Hematopoietic multipotent progenitor cell treated with erythropoietin and hydrocortisone succinate and interleukin-3 and kit ligand, for 4 days (in vitro differentiated cells): ENCODE measurements at regions not wholly inside any gene's neighbourhood (a gene's known extent, or its start where the extent isn't known, plus 50 kb on each side); places are given as distances from the start of the nearest gene placed in this dataset.
"Not testable (repeated sequence)": the region's sequence is repeated elsewhere in the genome, so short reads cannot be mapped to it uniquely, and the experiment has no call there.

ENCODE experiments used
- DNase-seq: peaks from one replicate; pipeline ENCODE4 v3.0.0-alpha.2; 2015

- no peak for DNase-seq
Observed at GRCh38 chr14:27278341-27278740, 680.5 kb upstream of the NOVA1 start.

- DNase-seq, result no peak
Observed at GRCh38 chr14:27305441-27305945, 707.7 kb upstream of the NOVA1 start.

GRCh38 chr14:27312730-27313129 is 714.9 kb upstream of the NOVA1 start:
- DNase-seq, result not testable (repeated sequence)

- DNase-seq, result no peak
Observed at GRCh38 chr14:27314231-27314630, 716.4 kb upstream of the NOVA1 start.

GRCh38 chr14:27315477-27315876 is 717.6 kb upstream of the NOVA1 start:
- DNase-seq, result no peak

GRCh38 chr14:27315947-27316346 is 718.1 kb upstream of the NOVA1 start:
- DNase-seq, result no peak

- no peak for DNase-seq
Observed at GRCh38 chr14:27318774-27319420, 721.1 kb upstream of the NOVA1 start.

GRCh38 chr14:27320261-27320660 is 722.4 kb upstream of the NOVA1 start:
- no peak for DNase-seq

GRCh38 chr14:27327095-27327494 is 729.3 kb upstream of the NOVA1 start:
- DNase-seq, result no peak

- DNase-seq, result no peak
Observed at GRCh38 chr14:27338012-27338411, 740.2 kb upstream of the NOVA1 start.

- DNase-seq, result not testable (repeated sequence)
Observed at GRCh38 chr14:27363036-27363435, 765.2 kb upstream of the NOVA1 start.

- no peak for DNase-seq
Observed at GRCh38 chr14:27366596-27366995, 768.8 kb upstream of the NOVA1 start.

- DNase-seq, result no peak
Observed at GRCh38 chr14:27367345-27367744, 769.5 kb upstream of the NOVA1 start.

GRCh38 chr14:27370074-27370473 is 772.2 kb upstream of the NOVA1 start:
- DNase-seq, result no peak

- DNase-seq, result no peak
Observed at GRCh38 chr14:27370775-27371174, 772.9 kb upstream of the NOVA1 start.

- DNase-seq, result no peak
Observed at GRCh38 chr14:27371209-27371608, 773.4 kb upstream of the NOVA1 start.

- DNase-seq, result no peak
Observed at GRCh38 chr14:27371868-27372267, 774.0 kb upstream of the NOVA1 start.

- no peak for DNase-seq
Observed at GRCh38 chr14:27372771-27373170, 774.9 kb upstream of the NOVA1 start.

- no peak for DNase-seq
Observed at GRCh38 chr14:27384124-27384523, 786.3 kb upstream of the NOVA1 start.

GRCh38 chr14:27386391-27386790 is 788.6 kb upstream of the NOVA1 start:
- no peak for DNase-seq

- no peak for DNase-seq
Observed at GRCh38 chr14:27387463-27387862, 789.6 kb upstream of the NOVA1 start.

GRCh38 chr14:27389402-27389801 is 791.6 kb upstream of the NOVA1 start:
- no peak for DNase-seq

GRCh38 chr14:27390155-27390554 is 792.3 kb upstream of the NOVA1 start:
- no peak for DNase-seq

- no peak for DNase-seq
Observed at GRCh38 chr14:27391331-27391730, 793.5 kb upstream of the NOVA1 start.

GRCh38 chr14:27392153-27392552 is 794.3 kb upstream of the NOVA1 start:
- DNase-seq, result no peak
